SK-N-SH treated with all-trans-retinoic acid at 6 μM for 48 hours (cell line): ENCODE measurements at regions not wholly inside any gene's neighbourhood (a gene's known extent, or its start where the extent isn't known, plus 50 kb on each side); places are given as distances from the start of the nearest gene placed in this dataset.

Experiments used
- GLIS3 ChIP-seq: fragments of 250-450 bp; sonication (Bioruptor Pico); IDR thresholded peaks from 2 replicates; pipeline ENCODE4 v1.5.0; 2020; ENCODE audit warnings: mild to moderate bottlenecking, moderate library complexity
- RARB ChIP-seq: fragments of 250-450 bp; sonication (Bioruptor Pico); IDR thresholded peaks from 2 replicates; pipeline ENCODE4 v1.8.0; 2021; ENCODE audit warnings: mild to moderate bottlenecking, moderate library complexity
- ZNF565 ChIP-seq: fragments of 450-650 bp; formaldehyde crosslinking; conservative IDR thresholded peaks from 2 replicates; pipeline ENCODE4 v1.5.0; 2020; ENCODE audit warnings: low read depth, mild to moderate bottlenecking, moderate library complexity

DNA sequence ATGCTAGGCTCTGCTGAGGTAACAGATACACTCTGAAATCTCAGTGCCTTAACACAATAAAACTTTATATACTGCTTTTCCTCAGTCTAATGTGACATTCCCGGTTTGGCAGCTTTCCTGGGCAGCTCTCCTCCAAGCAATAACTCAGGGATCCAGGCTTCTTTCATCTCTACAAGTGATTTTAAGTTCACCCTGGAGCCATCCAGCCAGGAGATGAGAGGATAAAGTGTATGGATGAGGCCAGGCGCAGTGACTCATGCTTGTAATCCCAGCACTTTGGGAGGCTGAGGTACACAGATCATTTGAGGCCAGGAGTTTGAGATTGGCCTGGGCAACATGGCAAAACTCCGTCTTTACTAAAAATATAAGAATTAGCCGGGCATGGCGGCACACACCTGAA, 147.2 kb downstream of the UTP18 start:
- TF ChIP-seq ZNF565 (CRISPR knock-in tag), result no peak
- TF ChIP-seq GLIS3 (CRISPR knock-in tag), result no peak
- TF ChIP-seq RARB (CRISPR knock-in tag), result no peak
